ENCODE measurements at regions not wholly inside any gene's neighbourhood (a gene's known extent, or its start where the extent isn't known, plus 50 kb on each side); places are given as distances from the start of the nearest gene placed in this dataset.

- H4K91ac ChIP-seq (ENCODE audit: low read length) = no peak overlapping the region
- H2AK5ac ChIP-seq (ENCODE audit: low read length, severe bottlenecking) = no peak overlapping the region
- no peak overlapping the region for H3K4me2 ChIP-seq (ENCODE audit: low read length, poor library complexity, severe bottlenecking)
- no peaks in the 10 kb centered on the region for H3K27me3 ChIP-seq (ENCODE audit: control insufficient read depth in 1 of 2, insufficient read depth in 1 of 2, low read length in 2 of 2)
- DNase-seq = peak; percentile 19
- H3K27ac ChIP-seq (ENCODE audit: low read length, poor library complexity, severe bottlenecking) = no peak overlapping the region
- H3K4ac ChIP-seq (ENCODE audit: low read depth in 1 of 2, low read length in 2 of 2) = no peak overlapping the region
- H3K14ac ChIP-seq (ENCODE audit: low read length in 2 of 2) = no peak overlapping the region
- no peak overlapping the region for H3K23ac ChIP-seq (ENCODE audit: low read length in 2 of 2)
- no peaks in the 10 kb centered on the region for H3K36me3 ChIP-seq (ENCODE audit: control insufficient read depth in 1 of 2, insufficient read depth in 2 of 2, low read depth in 1 of 2, low read length in 2 of 2)
- H2BK15ac ChIP-seq (ENCODE audit: low read depth, poor library complexity, severe bottlenecking) = no peak overlapping the region
- H2BK120ac ChIP-seq (ENCODE audit: low read depth, low read length) = no peak overlapping the region
- no peaks in the 10 kb centered on the region for H3K9me3 ChIP-seq (ENCODE audit: control insufficient read depth, low read length)
- no peak overlapping the region for H2AFZ ChIP-seq (ENCODE audit: low read depth, low read length)
- no peak overlapping the region for H2BK5ac ChIP-seq (ENCODE audit: low read depth, low read length, poor library complexity, severe bottlenecking)
- H2BK12ac ChIP-seq (ENCODE audit: low read length in 2 of 2) = no peak overlapping the region
- H3K9ac ChIP-seq (ENCODE audit: low read length) = no peak overlapping the region
- H3K4me1 ChIP-seq (ENCODE audit: control insufficient read depth, insufficient read depth, low read depth, low read length) = no peaks in the 10 kb centered on the region
- H4K8ac ChIP-seq (ENCODE audit: low read length) = no peak overlapping the region
- WGBS = 85% methylated on average over 1 of the region's 1 CpG
- H3K4me3 ChIP-seq (ENCODE audit: insufficient read depth in 1 of 2, low read depth in 1 of 2, low read length in 2 of 2) = no peak overlapping the region
- no peak overlapping the region for H3K18ac ChIP-seq (ENCODE audit: low read depth in 1 of 2, low read length in 2 of 2)
- no peaks in the 10 kb centered on the region for H3K79me1 ChIP-seq (replicated peaks; ENCODE audit: low read length, poor library complexity, severe bottlenecking)
Measured at GRCh38 chr15:46442901-46443590, 808.2 kb downstream of the SQOR start.

GRCh38 chr15:46450112-46450809 is 815.4 kb downstream of the SQOR start:
- H3K4me1 ChIP-seq (ENCODE audit: control insufficient read depth, insufficient read depth, low read depth, low read length) = no peaks in the 10 kb centered on the region
- WGBS = 69% methylated on average over 5 of the region's 7 CpGs
- H3K36me3 ChIP-seq (ENCODE audit: control insufficient read depth in 1 of 2, insufficient read depth in 2 of 2, low read depth in 1 of 2, low read length in 2 of 2) = no peaks in the 10 kb centered on the region
- H3K27me3 ChIP-seq (ENCODE audit: control insufficient read depth in 1 of 2, insufficient read depth in 1 of 2, low read length in 2 of 2) = no peaks in the 10 kb centered on the region
- H3K4me2 ChIP-seq (ENCODE audit: low read length, poor library complexity, severe bottlenecking) = no peak overlapping the region
- H3K9ac ChIP-seq (ENCODE audit: low read length) = no peak overlapping the region
- no peak overlapping the region for H4K91ac ChIP-seq (ENCODE audit: low read length)
- no peak overlapping the region for H3K23ac ChIP-seq (ENCODE audit: low read length in 2 of 2)
- no peak overlapping the region for H2BK5ac ChIP-seq (ENCODE audit: low read depth, low read length, poor library complexity, severe bottlenecking)
- H3K4ac ChIP-seq (ENCODE audit: low read depth in 1 of 2, low read length in 2 of 2) = no peak overlapping the region
- H2AK5ac ChIP-seq (ENCODE audit: low read length, severe bottlenecking) = no peak overlapping the region
- no peak overlapping the region for H3K27ac ChIP-seq (ENCODE audit: low read length, poor library complexity, severe bottlenecking)
- no peak overlapping the region for H2AFZ ChIP-seq (ENCODE audit: low read depth, low read length)
- no peaks in the 10 kb centered on the region for H3K79me1 ChIP-seq (replicated peaks; ENCODE audit: low read length, poor library complexity, severe bottlenecking)
- H3K4me3 ChIP-seq (ENCODE audit: insufficient read depth in 1 of 2, low read depth in 1 of 2, low read length in 2 of 2) = no peak overlapping the region
- no peak overlapping the region for H2BK15ac ChIP-seq (ENCODE audit: low read depth, poor library complexity, severe bottlenecking)
- no peak overlapping the region for H3K18ac ChIP-seq (ENCODE audit: low read depth in 1 of 2, low read length in 2 of 2)
- H2BK120ac ChIP-seq (ENCODE audit: low read depth, low read length) = no peak overlapping the region
- no peak overlapping the region for H3K14ac ChIP-seq (ENCODE audit: low read length in 2 of 2)
- H4K8ac ChIP-seq (ENCODE audit: low read length) = no peak overlapping the region
- H3K9me3 ChIP-seq (ENCODE audit: control insufficient read depth, low read length) = no peaks in the 10 kb centered on the region
- H2BK12ac ChIP-seq (ENCODE audit: low read length in 2 of 2) = no peak overlapping the region
- DNase-seq = peak; percentile 11

- H3K23ac ChIP-seq (ENCODE audit: low read length in 2 of 2) = no peak overlapping the region
- no peaks in the 10 kb centered on the region for H3K4me1 ChIP-seq (ENCODE audit: control insufficient read depth, insufficient read depth, low read depth, low read length)
- no peak overlapping the region for H3K4me3 ChIP-seq (ENCODE audit: insufficient read depth in 1 of 2, low read depth in 1 of 2, low read length in 2 of 2)
- H3K4me2 ChIP-seq (ENCODE audit: low read length, poor library complexity, severe bottlenecking) = no peak overlapping the region
- no peak overlapping the region for H4K91ac ChIP-seq (ENCODE audit: low read length)
- no peak overlapping the region for H3K9ac ChIP-seq (ENCODE audit: low read length)
- no peak overlapping the region for H2BK120ac ChIP-seq (ENCODE audit: low read depth, low read length)
- H3K9me3 ChIP-seq (ENCODE audit: control insufficient read depth, low read length) = no peaks in the 10 kb centered on the region
- no peaks in the 10 kb centered on the region for H3K79me1 ChIP-seq (replicated peaks; ENCODE audit: low read length, poor library complexity, severe bottlenecking)
- H3K18ac ChIP-seq (ENCODE audit: low read depth in 1 of 2, low read length in 2 of 2) = no peak overlapping the region
- H3K36me3 ChIP-seq (ENCODE audit: control insufficient read depth in 1 of 2, insufficient read depth in 2 of 2, low read depth in 1 of 2, low read length in 2 of 2) = no peaks in the 10 kb centered on the region
- no peak overlapping the region for H2BK15ac ChIP-seq (ENCODE audit: low read depth, poor library complexity, severe bottlenecking)
- H2AK5ac ChIP-seq (ENCODE audit: low read length, severe bottlenecking) = no peak overlapping the region
- H3K27me3 ChIP-seq (ENCODE audit: control insufficient read depth in 1 of 2, insufficient read depth in 1 of 2, low read length in 2 of 2) = no peaks in the 10 kb centered on the region
- WGBS = no CpG with 5 or more reads among the region's 1 CpG
- no peak overlapping the region for H3K14ac ChIP-seq (ENCODE audit: low read length in 2 of 2)
- no peak overlapping the region for H2BK5ac ChIP-seq (ENCODE audit: low read depth, low read length, poor library complexity, severe bottlenecking)
- no peak overlapping the region for H3K4ac ChIP-seq (ENCODE audit: low read depth in 1 of 2, low read length in 2 of 2)
- no peak overlapping the region for H3K27ac ChIP-seq (ENCODE audit: low read length, poor library complexity, severe bottlenecking)
- H2AFZ ChIP-seq (ENCODE audit: low read depth, low read length) = no peak overlapping the region
- no peak overlapping the region for H2BK12ac ChIP-seq (ENCODE audit: low read length in 2 of 2)
- no peak for DNase-seq
- H4K8ac ChIP-seq (ENCODE audit: low read length) = no peak overlapping the region
Measured at GRCh38 chr15:46450810-46451182, 816.0 kb downstream of the SQOR start.

- WGBS = 0% methylated on average over 1 of the region's 1 CpG
Measured at GRCh38 chr15:46452297-46452820, 817.5 kb downstream of the SQOR start.

More at GRCh38 chr15:46452297-46452820, 817.5 kb downstream of the SQOR start:
- no peak overlapping the region for H2BK5ac ChIP-seq (ENCODE audit: low read depth, low read length, poor library complexity, severe bottlenecking)
- no peaks in the 10 kb centered on the region for H3K27me3 ChIP-seq (ENCODE audit: control insufficient read depth in 1 of 2, insufficient read depth in 1 of 2, low read length in 2 of 2)
- H3K4ac ChIP-seq (ENCODE audit: low read depth in 1 of 2, low read length in 2 of 2) = no peak overlapping the region
- H3K9me3 ChIP-seq (ENCODE audit: control insufficient read depth, low read length) = no peaks in the 10 kb centered on the region
- no peak overlapping the region for H2AK5ac ChIP-seq (ENCODE audit: low read length, severe bottlenecking)
- no peak overlapping the region for H2BK12ac ChIP-seq (ENCODE audit: low read length in 2 of 2)
- no peak overlapping the region for H3K23ac ChIP-seq (ENCODE audit: low read length in 2 of 2)
- H2BK15ac ChIP-seq (ENCODE audit: low read depth, poor library complexity, severe bottlenecking) = no peak overlapping the region
- no peak overlapping the region for H3K14ac ChIP-seq (ENCODE audit: low read length in 2 of 2)
- H4K8ac ChIP-seq (ENCODE audit: low read length) = no peak overlapping the region
- H3K27ac ChIP-seq (ENCODE audit: low read length, poor library complexity, severe bottlenecking) = no peak overlapping the region
- no peak for DNase-seq
- H3K36me3 ChIP-seq (ENCODE audit: control insufficient read depth in 1 of 2, insufficient read depth in 2 of 2, low read depth in 1 of 2, low read length in 2 of 2) = no peaks in the 10 kb centered on the region
- no peak overlapping the region for H3K4me3 ChIP-seq (ENCODE audit: insufficient read depth in 1 of 2, low read depth in 1 of 2, low read length in 2 of 2)
- H3K4me2 ChIP-seq (ENCODE audit: low read length, poor library complexity, severe bottlenecking) = no peak overlapping the region
- H3K18ac ChIP-seq (ENCODE audit: low read depth in 1 of 2, low read length in 2 of 2) = no peak overlapping the region
- no peak overlapping the region for H2BK120ac ChIP-seq (ENCODE audit: low read depth, low read length)
- no peak overlapping the region for H2AFZ ChIP-seq (ENCODE audit: low read depth, low read length)
- H3K4me1 ChIP-seq (ENCODE audit: control insufficient read depth, insufficient read depth, low read depth, low read length) = no peaks in the 10 kb centered on the region
- H3K9ac ChIP-seq (ENCODE audit: low read length) = no peak overlapping the region
- no peaks in the 10 kb centered on the region for H3K79me1 ChIP-seq (replicated peaks; ENCODE audit: low read length, poor library complexity, severe bottlenecking)
- H4K91ac ChIP-seq (ENCODE audit: low read length) = no peak overlapping the region
